SU-DHL-6 (cell line): ENCODE measurements at regions not wholly inside any gene's neighbourhood (a gene's known extent, or its start where the extent isn't known, plus 50 kb on each side); places are given as distances from the start of the nearest gene placed in this dataset.
"Not testable (repeated sequence)": the region's sequence is repeated elsewhere in the genome, so short reads cannot be mapped to it uniquely, and the experiment has no call there.

ENCODE experiments used
- CTCF ChIP-seq: fragments of 200-600 bp; sonication (generic); IDR thresholded peaks from one replicate; pipeline ENCODE4 v1.5.1; 2017; ENCODE audit warnings: antibody characterized with exemption, mild to moderate bottlenecking, low read length, moderate library complexity; ENCODE audit not compliant: insufficient read depth, poor library complexity, severe bottlenecking
- EZH2phosphoT487 ChIP-seq: fragments of 200-600 bp; sonication (generic), shearing (Covaris generic); conservative IDR thresholded peaks from 2 replicates; pipeline ENCODE4 v1.6.1; 2018; ENCODE audit warnings: mild to moderate bottlenecking, antibody characterized with exemption, low read length, moderate library complexity, mixed read lengths

- TF ChIP-seq CTCF, EZH2phosphoT487: not testable (repeated sequence)
These were observed 73.7 kb upstream of the KCTD7 start for GRCh38 chr7:66554842-66555430.
